Stomach (tissue), 4 donors: ENCODE measurements at regions not wholly inside any gene's neighbourhood (a gene's known extent, or its start where the extent isn't known, plus 50 kb on each side); places are given as distances from the start of the nearest gene placed in this dataset.
"Not testable (repeated sequence)": the region's sequence is repeated elsewhere in the genome, so short reads cannot be mapped to it uniquely, and the experiment has no call there.

Experiments
- CTCF ChIP-seq, 7 experiments: fragments of 450-650 bp in 4 of 7; fragments of 200-600 bp in 3 of 7; sonication (generic) in 3 of 7; IDR thresholded peaks; one replicate each; pipeline ENCODE4 v1.5.1; 2016 to 2019; ENCODE audit warnings: antibody characterized with exemption in 7 of 7, control low read depth in 2 of 7, mild to moderate bottlenecking in 1 of 7
- POLR2AphosphoS5 ChIP-seq, 3 donors: sonication (generic); formaldehyde crosslinking; IDR thresholded peaks; one replicate each; pipeline ENCODE4 v1.6.1; 2016; ENCODE audit warnings: antibody characterized with exemption in 3 of 3

GRCh38 chr2:242109819-242110218, 240.3 kb downstream of the RTP5 start:
- not testable (repeated sequence) for TF ChIP-seq CTCF, POLR2AphosphoS5 (IDR thresholded peaks at IDR 0.05)
